SK-N-SH treated with all-trans-retinoic acid at 6 μM for 48 hours (cell line): ENCODE measurements at regions not wholly inside any gene's neighbourhood (a gene's known extent, or its start where the extent isn't known, plus 50 kb on each side); places are given as distances from the start of the nearest gene placed in this dataset.

Experiments used
- ATAC-seq: fragments of 200-7000 bp; cut with Tn5 transposase; 3 replicates; pipeline ENCODE4 v1.9.1; 2020; ENCODE audit warnings: mild to moderate bottlenecking, moderate library complexity
- ARNTL ChIP-seq: fragments of 450-650 bp; formaldehyde crosslinking; IDR thresholded peaks from 2 replicates; pipeline ENCODE4 v1.5.0; 2020; ENCODE audit warnings: low read depth, mild to moderate bottlenecking, moderate library complexity, borderline replicate concordance
- BACH2 ChIP-seq: fragments of 250-450 bp; sonication (Bioruptor Pico); IDR thresholded peaks from 2 replicates; pipeline ENCODE4 v1.9.0; 2021; ENCODE audit warnings: mild to moderate bottlenecking, borderline replicate concordance
- CREB5 ChIP-seq: fragments of 250-450 bp; sonication (Bioruptor Pico); IDR thresholded peaks from 2 replicates; pipeline ENCODE4 v1.5.1; 2020; ENCODE audit warnings: low read depth, mild to moderate bottlenecking, moderate library complexity
- CSDC2 ChIP-seq: fragments of 250-450 bp; sonication (Bioruptor Pico); IDR thresholded peaks from 2 replicates; pipeline ENCODE4 v1.5.0; 2020; ENCODE audit warnings: mild to moderate bottlenecking, moderate library complexity
- CSRNP3 ChIP-seq: fragments of 250-450 bp; sonication (Bioruptor Pico); IDR thresholded peaks from 2 replicates; pipeline ENCODE4 v1.5.1; 2021; ENCODE audit warnings: mild to moderate bottlenecking, moderate library complexity
- ESRRG ChIP-seq: fragments of 250-450 bp; sonication (Bioruptor Pico); IDR thresholded peaks from 2 replicates; pipeline ENCODE4 v1.6.1; 2021; ENCODE audit warnings: mild to moderate bottlenecking
- GLIS3 ChIP-seq: fragments of 250-450 bp; sonication (Bioruptor Pico); IDR thresholded peaks from 2 replicates; pipeline ENCODE4 v1.5.0; 2020; ENCODE audit warnings: mild to moderate bottlenecking, moderate library complexity
- ISL1 ChIP-seq: fragments of 250-450 bp; sonication (Bioruptor Pico); IDR thresholded peaks from 2 replicates; pipeline ENCODE4 v2.1.2; 2022; ENCODE audit warnings: mild to moderate bottlenecking, moderate library complexity
- PATZ1 ChIP-seq: fragments of 250-450 bp; sonication (Bioruptor Pico); IDR thresholded peaks from 2 replicates; pipeline ENCODE4 v1.8.0; 2020; ENCODE audit warnings: mild to moderate bottlenecking, moderate library complexity, borderline replicate concordance
- POU6F1 ChIP-seq: fragments of 250-450 bp; sonication (Bioruptor Pico); IDR thresholded peaks from 2 replicates; pipeline ENCODE4 v1.8.0; 2021; ENCODE audit warnings: low read depth, mild to moderate bottlenecking, moderate library complexity, borderline replicate concordance
- PPARA ChIP-seq: fragments of 250-450 bp; sonication (Bioruptor Pico); IDR thresholded peaks from 2 replicates; pipeline ENCODE4 v1.5.0; 2020; ENCODE audit warnings: mild to moderate bottlenecking, borderline replicate concordance
- RARB ChIP-seq: fragments of 250-450 bp; sonication (Bioruptor Pico); IDR thresholded peaks from 2 replicates; pipeline ENCODE4 v1.8.0; 2021; ENCODE audit warnings: mild to moderate bottlenecking, moderate library complexity
- SNAI2 ChIP-seq: fragments of 250-450 bp; sonication (Bioruptor Pico); IDR thresholded peaks from 2 replicates; pipeline ENCODE4 v1.5.0; 2020; ENCODE audit warnings: mild to moderate bottlenecking, moderate library complexity
- TCF4 ChIP-seq: fragments of 250-450 bp; sonication (Bioruptor Pico); IDR thresholded peaks from 2 replicates; pipeline ENCODE4 v1.8.0; 2021; ENCODE audit warnings: mild to moderate bottlenecking, moderate library complexity, borderline replicate concordance
- TOX ChIP-seq: fragments of 250-450 bp; sonication (Bioruptor Pico); IDR thresholded peaks from 2 replicates; pipeline ENCODE4 v1.8.0; 2021; ENCODE audit warnings: mild to moderate bottlenecking, moderate library complexity, borderline replicate concordance
- TSHZ2 ChIP-seq: fragments of 250-450 bp; sonication (Bioruptor Pico); IDR thresholded peaks from 2 replicates; pipeline ENCODE4 v1.5.0; 2020; ENCODE audit warnings: mild to moderate bottlenecking, moderate library complexity
- ZC3H10 ChIP-seq: fragments of 250-450 bp; sonication (Bioruptor Pico); IDR thresholded peaks from 2 replicates; pipeline ENCODE4 v1.5.1; 2021; ENCODE audit warnings: mild to moderate bottlenecking, moderate library complexity
- ZFP3 ChIP-seq: fragments of 250-450 bp; sonication (Bioruptor Pico); IDR thresholded peaks from 2 replicates; pipeline ENCODE4 v1.5.0; 2020; ENCODE audit warnings: mild to moderate bottlenecking, moderate library complexity
- ZFP30 ChIP-seq: fragments of 450-650 bp; formaldehyde crosslinking; IDR thresholded peaks from 2 replicates; pipeline ENCODE4 v1.5.0; 2022; ENCODE audit warnings: mild to moderate bottlenecking, moderate library complexity
- ZNF565 ChIP-seq: fragments of 450-650 bp; formaldehyde crosslinking; conservative IDR thresholded peaks from 2 replicates; pipeline ENCODE4 v1.5.0; 2020; ENCODE audit warnings: low read depth, mild to moderate bottlenecking, moderate library complexity
- ZNF8 ChIP-seq: fragments of 450-650 bp; formaldehyde crosslinking; IDR thresholded peaks from 2 replicates; pipeline ENCODE4 v1.5.0; 2020; ENCODE audit warnings: mild to moderate bottlenecking, moderate library complexity

GRCh38 chr17:54124456-54124855, 301.7 kb downstream of the KIF2B start:
- TF ChIP-seq PATZ1 (CRISPR knock-in tag): no peak
- no peak for TF ChIP-seq ESRRG (CRISPR knock-in tag)
- no peak for TF ChIP-seq TSHZ2
- no peak for TF ChIP-seq ARNTL
- no peak for TF ChIP-seq ZFP30
- no peak for TF ChIP-seq ZNF8 (CRISPR knock-in tag)
- TF ChIP-seq BACH2 (CRISPR knock-in tag): no peak
- TF ChIP-seq CSRNP3: no peak
- no peak for TF ChIP-seq ZFP3 (CRISPR knock-in tag)
- no peak for TF ChIP-seq ZNF565
- no peak for TF ChIP-seq RARB
- TF ChIP-seq TCF4 (CRISPR knock-in tag): no peak
- TF ChIP-seq CSDC2 (CRISPR knock-in tag): no peak
- TF ChIP-seq CREB5 (CRISPR knock-in tag): no peak
- no peak for TF ChIP-seq ISL1 (CRISPR knock-in tag)
- no peak for TF ChIP-seq POU6F1 (CRISPR knock-in tag)
- TF ChIP-seq SNAI2 (CRISPR knock-in tag): no peak
- TF ChIP-seq, all 23 proteins: peak for 0

GRCh38 chr17:54153423-54153822, 330.7 kb downstream of the KIF2B start:
- ATAC-seq: no peak

More at GRCh38 chr17:54124456-54124855, 301.7 kb downstream of the KIF2B start:
- ATAC-seq: no peak

More at GRCh38 chr17:54153423-54153822, 330.7 kb downstream of the KIF2B start:
- no peak for TF ChIP-seq TOX (CRISPR knock-in tag)
- no peak for TF ChIP-seq ISL1 (CRISPR knock-in tag)
- TF ChIP-seq CSRNP3: no peak
- TF ChIP-seq ARNTL: no peak
- TF ChIP-seq SNAI2 (CRISPR knock-in tag): no peak
- TF ChIP-seq BACH2 (CRISPR knock-in tag): no peak
- TF ChIP-seq ZC3H10: no peak
- TF ChIP-seq ZNF565: no peak
- no peak for TF ChIP-seq CREB5 (CRISPR knock-in tag)
- TF ChIP-seq PPARA (CRISPR knock-in tag): no peak
- no peak for TF ChIP-seq ESRRG (CRISPR knock-in tag)
- TF ChIP-seq GLIS3 (CRISPR knock-in tag): no peak
- TF ChIP-seq RARB: no peak
